Endodermal cell (in vitro differentiated cells): ENCODE measurements at regions not wholly inside any gene's neighbourhood (a gene's known extent, or its start where the extent isn't known, plus 50 kb on each side); places are given as distances from the start of the nearest gene placed in this dataset.

ENCODE experiments used
- DNase-seq: peaks from one replicate; pipeline ENCODE4 v3.0.0-alpha.2; 2017
- H3K27ac ChIP-seq: 2 replicates; pipeline ENCODE4 v1.5.1; 2013; ENCODE audit warnings: mild to moderate bottlenecking, low read depth, low read length, moderate library complexity
- H3K27me3 ChIP-seq: 2 replicates; pipeline ENCODE4 v1.6.1; 2013; ENCODE audit warnings: mild to moderate bottlenecking, low read length, moderate library complexity; ENCODE audit not compliant: insufficient read depth, control insufficient read depth, poor library complexity, severe bottlenecking
- H3K36me3 ChIP-seq: 2 replicates; pipeline ENCODE4 v1.7.0; 2013; ENCODE audit warnings: mild to moderate bottlenecking, low read length, moderate library complexity; ENCODE audit not compliant: control insufficient read depth, insufficient read depth
- H3K4me1 ChIP-seq: one replicate; pipeline ENCODE4 v1.7.0; 2013; ENCODE audit warnings: low read length; ENCODE audit not compliant: control insufficient read depth, insufficient read depth
- H3K4me3 ChIP-seq: 2 replicates; pipeline ENCODE4 v1.5.1; 2013; ENCODE audit warnings: mild to moderate bottlenecking, low read length, moderate library complexity
- H3K9ac ChIP-seq: 2 replicates; pipeline ENCODE4 v1.6.1; 2013; ENCODE audit warnings: mild to moderate bottlenecking, low read length, moderate library complexity; ENCODE audit not compliant: poor library complexity, severe bottlenecking; ENCODE audit errors: extremely low read depth
- H3K9me3 ChIP-seq: 2 replicates; pipeline ENCODE4 v1.6.1; 2013; ENCODE audit warnings: mild to moderate bottlenecking, low read length, moderate library complexity; ENCODE audit not compliant: control insufficient read depth
- H3K27ac Mint-ChIP-seq: 2 replicates; pipeline ENCODE4 v1.8.0; 2020; ENCODE audit warnings: mixed read lengths
- H3K27me3 Mint-ChIP-seq: 2 replicates; pipeline ENCODE4 v1.8.0; 2021; ENCODE audit warnings: mild to moderate bottlenecking, mixed read lengths; ENCODE audit not compliant: insufficient read depth
- H3K36me3 Mint-ChIP-seq: 2 replicates; pipeline ENCODE4 v1.8.0; 2020; ENCODE audit warnings: low read depth, mixed read lengths
- H3K4me1 Mint-ChIP-seq: 2 replicates; pipeline ENCODE4 v1.8.0; 2020; ENCODE audit warnings: mixed read lengths
- H3K4me3 Mint-ChIP-seq: 2 replicates; pipeline ENCODE4 v1.8.0; 2020; ENCODE audit warnings: mild to moderate bottlenecking, moderate library complexity, mixed read lengths
- H3K9me3 Mint-ChIP-seq: 2 replicates; pipeline ENCODE4 v1.8.0; 2020; ENCODE audit warnings: mild to moderate bottlenecking, mixed read lengths
- CTCF ChIP-seq: fragments of 200-600 bp; sonication (generic); conservative IDR thresholded peaks from 2 replicates; pipeline ENCODE4 v1.5.0; 2021; ENCODE audit warnings: antibody characterized with exemption, mild to moderate bottlenecking
- WGBS, 2 experiments: methylation state at CpG; one replicate each; pipeline versions ENCODE4 v1.1.5 to v1.1.7; 2013; ENCODE audit warnings: missing lambda C conversion rate in 2 of 2, mixed read lengths in 1 of 2; ENCODE audit not compliant: insufficient coverage in 1 of 2, insufficient read length in 1 of 2; 5-methylcytosine and 5-hydroxymethylcytosine counted together

DNA sequence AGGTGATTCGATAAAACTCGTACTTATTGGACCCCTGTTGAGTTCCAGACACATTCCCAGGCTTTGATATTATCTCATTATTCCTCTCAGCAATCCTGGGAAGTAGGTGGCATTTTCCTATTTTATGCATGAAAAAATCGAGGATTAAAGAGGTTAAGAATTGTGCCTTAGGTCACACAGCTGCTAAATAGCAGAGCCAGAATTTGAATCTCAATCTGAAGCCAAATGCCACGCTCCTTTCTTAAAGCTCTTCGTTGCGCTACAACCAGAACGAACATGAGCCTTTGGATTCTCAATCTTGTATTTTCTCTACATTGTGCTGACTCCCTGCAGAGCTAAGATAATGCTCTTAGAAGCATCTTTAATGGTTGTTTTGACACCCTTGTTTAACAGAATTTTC is 527.8 kb upstream of the TLE4 start:
- WGBS, 2 experiments, result 53 to 76% methylated on average over 5 to 7 of the region's 7 CpGs
- no peak for TF ChIP-seq CTCF
- Histone ChIP-seq H3K4me1 (no peaks in the 10 kb centered on the region), H3K4me3 (no peak overlapping the region), H3K27ac (no peak overlapping the region), H3K36me3 (no peaks in the 10 kb centered on the region), H3K27me3 (no peaks in the 10 kb centered on the region), H3K9ac (no peak overlapping the region), H3K9me3 (no peaks in the 10 kb centered on the region)
- DNase-seq, result no peak
- no peaks in the 10 kb centered on the region for H3K9me3 Mint-ChIP-seq
- no peak overlapping the region for H3K27ac Mint-ChIP-seq
- peaks cover 4% of the 10 kb centered on the region for H3K4me1 Mint-ChIP-seq
- no peaks in the 10 kb centered on the region for H3K36me3 Mint-ChIP-seq
- no peaks in the 10 kb centered on the region for H3K27me3 Mint-ChIP-seq
- no peak overlapping the region for H3K4me3 Mint-ChIP-seq

- TF ChIP-seq CTCF, result no peak
- no peak overlapping the region for H3K27ac Mint-ChIP-seq
Observed at GRCh38 chr9:79046401-79046800, 525.4 kb upstream of the TLE4 start.

GRCh38 chr9:79049371-79049770 is 522.4 kb upstream of the TLE4 start:
- no peak overlapping the region for H3K4me3 Mint-ChIP-seq
- Histone ChIP-seq H3K27me3 (no peaks in the 10 kb centered on the region), H3K4me1 (no peaks in the 10 kb centered on the region), H3K36me3 (no peaks in the 10 kb centered on the region), H3K27ac (no peak overlapping the region), H3K9ac (no peak overlapping the region), H3K9me3 (no peaks in the 10 kb centered on the region), H3K4me3 (no peak overlapping the region)
- H3K4me1 Mint-ChIP-seq, result no peaks in the 10 kb centered on the region
- TF ChIP-seq CTCF, result no peak
- H3K27ac Mint-ChIP-seq, result no peak overlapping the region
- no peak for DNase-seq
- 91 to 96% methylated on average over 3 to 5 of the region's 5 CpGs for WGBS, 2 experiments
- no peaks in the 10 kb centered on the region for H3K9me3 Mint-ChIP-seq
- H3K36me3 Mint-ChIP-seq, result no peaks in the 10 kb centered on the region
- no peaks in the 10 kb centered on the region for H3K27me3 Mint-ChIP-seq

More at GRCh38 chr9:79046401-79046800, 525.4 kb upstream of the TLE4 start:
- Histone ChIP-seq H3K36me3 (no peaks in the 10 kb centered on the region), H3K9me3 (no peaks in the 10 kb centered on the region), H3K9ac (no peak overlapping the region), H3K27me3 (no peaks in the 10 kb centered on the region), H3K4me1 (no peaks in the 10 kb centered on the region), H3K4me3 (no peak overlapping the region), H3K27ac (no peak overlapping the region)
- Mint-ChIP-seq H3K4me3 (no peak overlapping the region), H3K27me3 (no peaks in the 10 kb centered on the region), H3K4me1 (peaks cover 4% of the 10 kb centered on the region), H3K36me3 (no peaks in the 10 kb centered on the region), H3K9me3 (no peaks in the 10 kb centered on the region)
- 92 to 95% methylated on average over 2 of the region's 2 CpGs for WGBS, 2 experiments
- DNase-seq, result no peak
